ENCODE measurements at regions not wholly inside any gene's neighbourhood (a gene's known extent, or its start where the extent isn't known, plus 50 kb on each side); places are given as distances from the start of the nearest gene placed in this dataset.

DNA sequence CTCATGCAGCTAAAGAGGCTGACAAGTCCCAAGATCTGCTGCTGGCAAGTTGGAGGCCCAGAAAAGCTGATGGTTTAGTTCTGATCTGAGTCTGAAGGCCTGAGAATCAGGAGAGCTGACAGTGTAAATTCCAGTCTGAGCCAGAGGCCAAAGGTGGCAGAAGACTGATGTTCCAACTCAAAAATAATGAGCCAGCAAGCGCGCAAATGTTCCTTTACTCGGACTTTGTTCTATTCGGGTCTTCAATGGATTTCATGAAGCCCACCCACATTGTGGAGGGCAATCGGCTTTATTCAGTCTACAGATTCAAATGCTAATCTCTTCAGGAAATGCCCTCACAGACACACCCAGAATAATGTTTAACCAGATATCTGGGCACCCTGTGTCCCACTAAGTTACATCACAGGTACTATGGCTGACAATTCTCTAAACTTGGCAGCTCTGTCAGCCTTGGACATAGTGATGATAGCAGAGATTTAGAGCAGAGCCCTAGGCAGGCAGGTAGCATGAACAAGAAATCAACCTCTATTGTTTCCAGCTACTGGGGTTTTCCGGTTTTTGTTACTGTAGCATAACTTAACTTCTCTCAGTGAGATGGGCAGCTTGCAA is 318.5 kb downstream of the HRH4 start:
- no peak for TF ChIP-seq POLR2AphosphoS5 (IDR thresholded peaks at IDR 0.05; ENCODE audit: low read depth, low read length)
- no peak for TF ChIP-seq POLR2A (IDR thresholded peaks at IDR 0.05; ENCODE audit: low read depth, low read length)
- TF ChIP-seq TAF1 (IDR thresholded peaks at IDR 0.05; ENCODE audit: low read depth, low read length): no peak
- TF ChIP-seq POU2F2 (IDR thresholded peaks at IDR 0.05; ENCODE audit: low read depth, low read length): no peak
- TF ChIP-seq SPI1 (IDR thresholded peaks at IDR 0.05; ENCODE audit: low read depth, low read length): no peak
- no peak for TF ChIP-seq PAX5 (IDR thresholded peaks at IDR 0.05; ENCODE audit: insufficient read depth, low read length, severe bottlenecking)
